Mesendoderm (in vitro differentiated cells): ENCODE measurements at regions not wholly inside any gene's neighbourhood (a gene's known extent, or its start where the extent isn't known, plus 50 kb on each side); places are given as distances from the start of the nearest gene placed in this dataset.
"Not testable (repeated sequence)": the region's sequence is repeated elsewhere in the genome, so short reads cannot be mapped to it uniquely, and the experiment has no call there.

ENCODE experiments used
- DNase-seq: peaks from one replicate; pipeline ENCODE4 v3.0.0; 2013
- H2AK5ac ChIP-seq: 2 replicates; pipeline ENCODE4 v1.6.1; 2013; ENCODE audit warnings: low read length, inconsistent platforms
- H2BK120ac ChIP-seq: 2 replicates; pipeline ENCODE4 v1.6.1; 2013; ENCODE audit warnings: low read depth, mild to moderate bottlenecking, low read length, moderate library complexity, mixed read lengths
- H2BK15ac ChIP-seq: replicated peaks from 2 replicates; pipeline ENCODE4 v1.6.1; 2013; ENCODE audit warnings: low read depth, mild to moderate bottlenecking, moderate library complexity
- H2BK5ac ChIP-seq: 2 replicates; pipeline ENCODE4 v1.6.1; 2013; ENCODE audit warnings: low read length, inconsistent platforms
- H3K18ac ChIP-seq: 2 replicates; pipeline ENCODE4 v1.6.1; 2013; ENCODE audit warnings: mild to moderate bottlenecking, low read length, mixed read lengths
- H3K23ac ChIP-seq: one replicate; pipeline ENCODE4 v1.6.1; 2013; ENCODE audit warnings: low read length
- H3K27ac ChIP-seq: 2 replicates; pipeline ENCODE4 v1.5.1; 2013; ENCODE audit warnings: low read depth, mild to moderate bottlenecking, inconsistent platforms, low read length, moderate library complexity
- H3K27me3 ChIP-seq: 2 replicates; pipeline ENCODE4 v1.6.1; 2013; ENCODE audit warnings: low read length, control low read depth, mild to moderate bottlenecking, inconsistent platforms; ENCODE audit not compliant: insufficient read depth, poor library complexity
- H3K36me3 ChIP-seq: 2 replicates; pipeline ENCODE4 v1.6.1; 2013; ENCODE audit warnings: low read length, inconsistent platforms; ENCODE audit not compliant: control insufficient read depth, insufficient read depth
- H3K4ac ChIP-seq: one replicate; pipeline ENCODE4 v1.6.1; 2013; ENCODE audit warnings: low read depth, mild to moderate bottlenecking, low read length, moderate library complexity
- H3K4me1 ChIP-seq: 2 replicates; pipeline ENCODE4 v1.6.1; 2013; ENCODE audit warnings: low read depth, low read length, inconsistent platforms; ENCODE audit not compliant: control insufficient read depth
- H3K4me2 ChIP-seq: 2 replicates; pipeline ENCODE4 v1.6.1; 2013; ENCODE audit warnings: low read length
- H3K4me3 ChIP-seq: 2 replicates; pipeline ENCODE4 v1.5.1; 2013; ENCODE audit warnings: mild to moderate bottlenecking, low read length
- H3K56ac ChIP-seq: one replicate; pipeline ENCODE4 v1.6.1; 2013; ENCODE audit warnings: low read length
- H3K79me1 ChIP-seq: 2 replicates; pipeline ENCODE4 v1.6.1; 2013; ENCODE audit warnings: low read length, inconsistent platforms
- H3K79me2 ChIP-seq: 2 replicates; pipeline ENCODE4 v1.6.1; 2013; ENCODE audit warnings: mild to moderate bottlenecking, low read length; ENCODE audit not compliant: control insufficient read depth, insufficient read depth
- H3K9ac ChIP-seq: 2 replicates; pipeline ENCODE4 v1.6.1; 2013; ENCODE audit warnings: low read length, inconsistent platforms
- H4K5ac ChIP-seq: one replicate; pipeline ENCODE4 v1.6.1; 2013; ENCODE audit warnings: low read length
- H4K8ac ChIP-seq: one replicate; pipeline ENCODE4 v1.6.1; 2013; ENCODE audit warnings: low read depth, mild to moderate bottlenecking, control low read depth, low read length, moderate library complexity
- WGBS: extraction: QIAGEN DNeasy Blood & Tissue Kit; methylation state at CpG from one replicate; pipeline ENCODE4 v1.1.7; 2013; ENCODE audit warnings: low lambda C conversion rate, missing lambda C conversion rate; ENCODE audit not compliant: insufficient coverage; ENCODE audit errors: extremely low coverage; 5-methylcytosine and 5-hydroxymethylcytosine counted together

GRCh38 chr6:134634966-134635365 is 314.9 kb downstream of the ALDH8A1 start:
- Histone ChIP-seq H2BK120ac (no peak overlapping the region), H3K27ac (no peak overlapping the region), H3K9ac (no peak overlapping the region), H3K79me2 (no peaks in the 10 kb centered on the region), H3K27me3 (no peaks in the 10 kb centered on the region), H2AK5ac (no peak overlapping the region), H3K4ac (no peak overlapping the region), H3K4me1 (no peaks in the 10 kb centered on the region), H2BK15ac (no peak overlapping the region), H3K36me3 (no peaks in the 10 kb centered on the region), H3K56ac (no peak overlapping the region), H3K4me2 (no peak overlapping the region), H3K18ac (no peak overlapping the region), H2BK5ac (no peak overlapping the region), H3K23ac (no peak overlapping the region), H3K4me3 (no peak overlapping the region), H4K8ac (no peak overlapping the region), H4K5ac (no peak overlapping the region), H3K79me1 (no peaks in the 10 kb centered on the region)
- no CpG with 5 or more reads among the region's 3 CpGs for WGBS
- DNase-seq, result no peak

DNA sequence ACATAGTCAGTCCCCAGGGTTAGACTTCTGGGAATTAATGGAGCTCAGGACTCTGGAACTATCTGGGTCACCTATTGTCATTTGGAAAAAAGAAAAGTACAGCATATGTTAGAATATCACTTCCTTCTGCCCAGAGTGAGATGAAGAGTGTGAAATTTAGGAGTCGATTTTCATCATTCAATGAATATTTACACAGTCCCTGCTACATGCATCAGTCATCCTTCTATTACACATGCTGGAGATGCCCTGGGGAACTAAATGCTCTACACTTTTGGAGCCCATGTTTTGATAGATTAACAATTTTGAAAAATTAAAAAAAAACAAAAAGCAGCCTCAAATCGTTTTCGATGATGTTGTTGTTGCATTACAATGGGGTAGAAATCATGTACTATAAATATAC is 315.4 kb downstream of the ALDH8A1 start:
- Histone ChIP-seq H2AK5ac (no peak overlapping the region), H3K23ac (no peak overlapping the region), H3K4me3 (no peak overlapping the region), H3K4me1 (no peaks in the 10 kb centered on the region), H3K79me1 (no peaks in the 10 kb centered on the region), H3K79me2 (no peaks in the 10 kb centered on the region), H3K36me3 (no peaks in the 10 kb centered on the region), H3K18ac (no peak overlapping the region), H3K4me2 (no peak overlapping the region), H4K5ac (no peak overlapping the region), H4K8ac (no peak overlapping the region), H3K56ac (no peak overlapping the region), H3K9ac (no peak overlapping the region), H2BK15ac (no peak overlapping the region), H2BK5ac (no peak overlapping the region), H3K27me3 (no peaks in the 10 kb centered on the region), H3K4ac (no peak overlapping the region), H3K27ac (no peak overlapping the region), H2BK120ac (no peak overlapping the region)
- WGBS, result no CpG with 5 or more reads among the region's 3 CpGs
- no peak for DNase-seq

DNA sequence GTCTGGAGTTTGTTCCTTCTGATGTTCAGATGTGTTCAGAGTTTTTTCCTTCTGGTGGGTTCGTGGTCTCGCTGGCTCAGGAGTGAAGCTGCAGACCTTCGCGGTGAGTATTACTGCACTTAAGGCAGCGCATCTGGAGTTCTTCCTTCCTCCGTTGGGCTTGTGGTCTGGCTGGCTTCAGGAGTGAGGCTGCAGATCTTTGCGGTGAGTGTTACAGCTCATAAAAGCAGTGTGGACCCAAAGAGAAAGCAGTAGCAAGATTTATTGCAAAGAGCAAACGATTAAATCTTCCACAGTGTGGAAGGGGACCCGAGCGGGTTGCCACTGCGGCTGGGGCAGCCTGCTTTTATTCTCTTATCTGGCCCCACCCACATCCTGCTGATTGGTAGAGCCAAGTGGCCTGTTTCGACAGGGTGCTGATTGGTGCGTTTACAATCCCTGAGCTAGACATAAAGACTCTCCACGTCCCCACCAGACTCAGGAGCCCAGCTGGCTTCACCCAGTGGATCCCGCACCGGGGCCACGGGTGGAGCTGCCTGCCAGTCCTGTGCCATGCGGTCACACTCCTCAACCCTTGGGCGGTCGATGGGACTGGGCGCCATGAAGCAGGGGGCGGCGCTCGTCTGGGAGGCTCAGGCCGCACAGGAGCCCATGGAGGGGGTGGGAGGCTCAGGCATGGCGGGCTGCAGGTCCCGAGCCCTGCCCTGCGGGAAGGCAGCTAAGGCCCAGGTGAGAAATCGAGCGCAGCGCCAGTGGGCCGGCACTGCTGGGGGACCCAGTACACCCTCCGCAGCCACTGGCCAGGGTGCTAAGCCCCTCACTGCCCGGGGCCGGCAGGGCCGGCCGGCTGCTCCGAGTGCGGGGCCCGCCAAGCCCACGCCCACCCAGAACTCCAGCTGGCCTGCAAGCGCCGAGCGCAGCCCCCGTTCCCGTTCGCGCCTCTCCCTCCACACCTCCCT is 315.3 kb upstream of the SGK1 start:
- not testable (repeated sequence) for H3K27ac ChIP-seq, H3K27me3 ChIP-seq, H3K79me2 ChIP-seq, H3K4me3 ChIP-seq, H3K9ac ChIP-seq, H3K36me3 ChIP-seq, DNase-seq, H3K4me2 ChIP-seq, H4K8ac ChIP-seq, H3K4ac ChIP-seq, H3K18ac ChIP-seq, H2BK15ac ChIP-seq, H3K79me1 ChIP-seq, H2BK5ac ChIP-seq, H3K56ac ChIP-seq, H3K23ac ChIP-seq, H2BK120ac ChIP-seq, H2AK5ac ChIP-seq, H3K4me1 ChIP-seq, H4K5ac ChIP-seq
- no CpG with 5 or more reads among the region's 48 CpGs for WGBS

- no peak overlapping the region for H2BK120ac ChIP-seq
- no peak overlapping the region for H3K9ac ChIP-seq
- no peaks in the 10 kb centered on the region for H3K79me2 ChIP-seq
- no peaks in the 10 kb centered on the region for H3K27me3 ChIP-seq
- no peak overlapping the region for H3K4me3 ChIP-seq
- no peak overlapping the region for H3K23ac ChIP-seq
- no peak overlapping the region for H3K18ac ChIP-seq
- H2AK5ac ChIP-seq, result no peak overlapping the region
- H3K4me1 ChIP-seq, result no peaks in the 10 kb centered on the region
- no peak overlapping the region for H2BK15ac ChIP-seq
- no peaks in the 10 kb centered on the region for H3K36me3 ChIP-seq
- no peaks in the 10 kb centered on the region for H3K79me1 ChIP-seq
- H4K8ac ChIP-seq, result no peak overlapping the region
- H3K27ac ChIP-seq, result no peak overlapping the region
- H2BK5ac ChIP-seq, result no peak overlapping the region
- no peak overlapping the region for H3K56ac ChIP-seq
- no peak overlapping the region for H3K4me2 ChIP-seq
- no peak overlapping the region for H4K5ac ChIP-seq
- no peak overlapping the region for H3K4ac ChIP-seq
- DNase-seq, result no peak
- no CpG with 5 or more reads among the region's 4 CpGs for WGBS
Observed at GRCh38 chr6:134632024-134632423, 314.1 kb upstream of the SGK1 start.

DNA sequence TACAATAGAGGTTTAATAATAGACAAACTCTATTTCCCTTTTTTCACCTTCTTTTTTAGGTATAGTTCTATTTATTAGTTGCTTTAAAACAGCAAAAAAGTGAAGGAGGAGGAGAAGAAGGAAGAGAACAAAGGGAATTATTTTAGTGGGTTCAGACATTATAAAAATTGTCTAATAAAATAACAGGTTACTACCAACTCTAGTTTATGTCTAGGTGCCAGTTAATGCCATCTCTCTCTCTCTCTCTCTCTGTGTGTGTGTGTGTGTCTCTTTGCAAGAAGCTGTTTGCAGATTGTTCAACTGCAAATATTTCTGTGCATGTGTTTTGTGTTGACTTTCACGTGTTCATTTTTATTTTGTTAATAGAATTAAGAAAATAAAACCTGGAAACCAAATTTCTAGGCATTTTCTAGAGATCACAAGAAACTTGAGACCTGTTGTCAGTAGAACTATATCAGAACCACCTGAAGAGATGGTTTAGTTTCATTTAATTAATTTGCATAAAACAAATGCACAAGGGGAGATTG is 313.5 kb upstream of the SGK1 start:
- Histone ChIP-seq H3K4me2 (no peak overlapping the region), H3K9ac (no peak overlapping the region), H4K5ac (no peak overlapping the region), H3K4me3 (no peak overlapping the region), H3K79me1 (no peaks in the 10 kb centered on the region), H3K18ac (no peak overlapping the region), H4K8ac (no peak overlapping the region), H3K27me3 (no peaks in the 10 kb centered on the region), H3K36me3 (no peaks in the 10 kb centered on the region), H3K56ac (no peak overlapping the region), H3K23ac (no peak overlapping the region), H2AK5ac (no peak overlapping the region), H3K4ac (no peak overlapping the region), H3K79me2 (no peaks in the 10 kb centered on the region), H2BK5ac (no peak overlapping the region), H2BK120ac (no peak overlapping the region), H2BK15ac (no peak overlapping the region), H3K4me1 (no peaks in the 10 kb centered on the region), H3K27ac (no peak overlapping the region)
- WGBS, result no CpG with 5 or more reads among the region's 1 CpG
- no peak for DNase-seq
